NB4 (cell line): ENCODE measurements at regions not wholly inside any gene's neighbourhood (a gene's known extent, or its start where the extent isn't known, plus 50 kb on each side); places are given as distances from the start of the nearest gene placed in this dataset.

Experiments used
- DNase-seq: peaks from one replicate; pipeline ENCODE4 v3.0.0; 2010; ENCODE audit warnings: low read depth
- H3K4me3 ChIP-seq: one replicate; pipeline ENCODE4 v1.5.1; 2011; ENCODE audit warnings: mild to moderate bottlenecking, low read depth, low read length, moderate library complexity
- CTCF ChIP-seq: IDR thresholded peaks from one replicate; pipeline ENCODE4 v1.5.1; 2012; ENCODE audit warnings: low read depth, low read length
- MAX ChIP-seq: IDR thresholded peaks from 2 replicates; pipeline ENCODE4 v1.6.1; 2011; ENCODE audit warnings: low read depth, low read length
- MYC ChIP-seq: IDR thresholded peaks from 2 replicates; pipeline ENCODE4 v1.6.1; 2011; ENCODE audit warnings: low read depth, low read length
- POLR2A ChIP-seq: IDR thresholded peaks from 2 replicates; pipeline ENCODE4 v1.6.1; 2011; ENCODE audit warnings: mild to moderate bottlenecking; ENCODE audit not compliant: insufficient read length; ENCODE audit errors: extremely low read depth

GRCh38 chr12:89289720-89290119, 62.6 kb downstream of the DUSP6 start:
- H3K4me3 ChIP-seq, result no peak overlapping the region
- DNase-seq, result no peak
- TF ChIP-seq POLR2A, result no peak
- no peak for TF ChIP-seq CTCF
- no peak for TF ChIP-seq MAX
- TF ChIP-seq MYC, result no peak

DNA sequence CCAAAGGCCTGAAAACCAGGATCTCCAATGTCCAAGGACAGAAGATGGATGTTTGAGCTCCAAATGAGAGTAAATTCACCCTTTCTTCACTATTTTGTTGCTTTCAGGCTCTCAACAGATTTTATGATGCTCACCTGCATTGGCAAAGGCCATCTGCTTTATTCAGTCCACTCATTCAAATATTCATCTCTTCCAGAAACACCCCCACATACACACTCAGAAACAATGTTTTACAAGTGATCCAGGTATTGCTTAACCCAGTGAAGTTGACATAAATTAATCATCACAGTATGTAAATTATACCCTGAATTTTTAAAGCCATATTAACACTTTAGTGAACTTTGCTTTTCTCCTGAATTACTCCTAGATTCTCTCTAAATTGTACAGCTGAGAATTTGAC, 63.3 kb downstream of the DUSP6 start:
- TF ChIP-seq POLR2A (no peak), MAX (no peak), CTCF (no peak), MYC (no peak)
- no peak for DNase-seq

DNA sequence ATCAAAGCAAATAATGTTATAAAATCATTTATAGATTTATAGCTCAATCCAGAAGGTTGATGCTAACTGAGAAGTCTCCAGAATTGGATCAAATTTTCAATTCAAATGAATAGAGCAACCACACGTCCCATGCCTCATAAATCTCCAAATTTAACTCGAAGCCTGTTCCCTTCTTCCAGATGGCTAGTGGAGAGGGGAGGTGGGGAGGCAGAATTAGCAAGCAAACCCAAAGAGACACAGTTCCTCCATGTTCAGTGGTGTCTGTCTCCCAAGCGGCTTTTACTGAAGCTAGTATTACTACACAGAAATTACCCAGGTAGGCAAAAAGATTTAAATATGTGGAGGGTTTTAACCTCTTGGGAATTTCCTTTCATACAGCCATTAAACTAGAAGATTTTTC, 65.8 kb downstream of the DUSP6 start:
- DNase-seq, result no peak
- TF ChIP-seq POLR2A (no peak), MYC (no peak)
- H3K4me3 ChIP-seq, result no peak overlapping the region

More for the DNA sequence above, 63.3 kb downstream of the DUSP6 start:
- H3K4me3 ChIP-seq, result no peak overlapping the region

DNA sequence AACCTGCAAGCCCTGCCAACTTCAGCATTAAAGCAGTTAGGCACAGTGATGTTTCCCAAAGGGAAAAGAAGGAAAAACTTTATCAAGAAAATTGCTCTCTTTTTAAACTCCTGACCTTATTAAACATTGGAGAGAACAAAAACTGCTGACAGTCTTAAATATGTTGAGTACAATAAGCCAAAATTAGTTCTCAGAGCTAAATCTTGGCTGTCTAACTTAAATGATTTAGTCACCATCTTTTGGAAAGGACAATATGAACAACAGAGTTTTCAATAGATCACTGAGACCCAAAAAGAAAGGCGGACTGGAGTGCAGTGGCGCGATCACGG, 70.8 kb downstream of the DUSP6 start:
- DNase-seq, result no peak
- H3K4me3 ChIP-seq, result no peak overlapping the region
- TF ChIP-seq POLR2A (no peak), MAX (no peak), MYC (no peak), CTCF (no peak)

GRCh38 chr12:89280833-89281538, 71.3 kb downstream of the DUSP6 start:
- DNase-seq, result peak; percentile 87
- peak; percentile 24 for TF ChIP-seq POLR2A
- no peak for TF ChIP-seq MYC
- H3K4me3 ChIP-seq, result no peak overlapping the region

- TF ChIP-seq CTCF (no peak), MAX (no peak)
- no peak overlapping the region for H3K4me3 ChIP-seq
- no peak for DNase-seq
Measured at GRCh38 chr12:89279499-89279898, 72.8 kb downstream of the DUSP6 start.

GRCh38 chr12:89278862-89279261, 73.4 kb downstream of the DUSP6 start:
- no peak for DNase-seq
- no peak for TF ChIP-seq CTCF
- no peak for TF ChIP-seq MYC
- no peak for TF ChIP-seq POLR2A
- TF ChIP-seq MAX, result no peak

More at GRCh38 chr12:89278862-89279261, 73.4 kb downstream of the DUSP6 start:
- H3K4me3 ChIP-seq, result no peak overlapping the region
